Esophagus squamous epithelium (tissue), 4 donors: ENCODE measurements at regions not wholly inside any gene's neighbourhood (a gene's known extent, or its start where the extent isn't known, plus 50 kb on each side); places are given as distances from the start of the nearest gene placed in this dataset.

Experiments
- CTCF ChIP-seq, 6 experiments: fragments of 450-650 bp in 4 of 6; fragments of 200-600 bp in 2 of 6; sonication (generic) in 2 of 6; IDR thresholded peaks; one replicate each; pipeline ENCODE4 v1.5.1; 2016 to 2019; ENCODE audit warnings: antibody characterized with exemption in 6 of 6, mild to moderate bottlenecking in 4 of 6, moderate library complexity in 4 of 6
- POLR2A ChIP-seq, 4 donors: fragments of 450-650 bp; IDR thresholded peaks; one replicate each; pipeline ENCODE4 v1.6.1; 2017; ENCODE audit warnings: antibody characterized with exemption in 4 of 4, mild to moderate bottlenecking in 4 of 4, moderate library complexity in 3 of 4

- no peak for TF ChIP-seq CTCF (IDR thresholded peaks at IDR 0.05)
- TF ChIP-seq POLR2A (IDR thresholded peaks at IDR 0.05) = no peak
Measured at GRCh38 chr5:120818128-120818527, 354.0 kb downstream of the PRR16 start.
